ENCODE measurements at regions not wholly inside any gene's neighbourhood (a gene's known extent, or its start where the extent isn't known, plus 50 kb on each side); places are given as distances from the start of the nearest gene placed in this dataset.

DNA sequence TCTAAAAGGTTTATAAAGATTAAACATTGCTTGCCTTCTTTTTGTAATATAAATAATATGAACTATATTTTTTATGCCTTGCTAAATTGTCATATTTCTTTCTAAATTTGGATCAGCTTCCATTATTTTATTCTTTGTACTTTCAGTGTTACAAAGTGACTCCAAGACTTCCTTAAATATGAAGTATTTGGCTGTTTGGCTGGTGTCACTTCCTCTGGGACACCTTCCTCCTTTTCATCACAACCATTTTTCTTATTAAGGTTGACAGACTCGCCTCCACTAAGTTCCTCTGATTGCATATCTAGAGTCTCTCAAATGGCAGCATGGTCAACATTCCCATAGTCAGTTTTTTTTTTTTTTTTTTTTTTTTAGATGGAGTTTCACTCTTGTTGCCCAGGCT is 73.8 kb upstream of the SLC1A1 start (continued):
- TF ChIP-seq, protein P1, sequence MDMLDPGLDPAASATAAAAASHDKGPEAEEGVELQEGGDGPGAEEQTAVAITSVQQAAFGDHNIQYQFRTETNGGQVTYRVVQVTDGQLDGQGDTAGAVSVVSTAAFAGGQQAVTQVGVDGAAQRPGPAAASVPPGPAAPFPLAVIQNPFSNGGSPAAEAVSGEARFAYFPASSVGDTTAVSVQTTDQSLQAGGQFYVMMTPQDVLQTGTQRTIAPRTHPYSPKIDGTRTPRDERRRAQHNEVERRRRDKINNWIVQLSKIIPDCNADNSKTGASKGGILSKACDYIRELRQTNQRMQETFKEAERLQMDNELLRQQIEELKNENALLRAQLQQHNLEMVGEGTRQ (IDR thresholded peaks at IDR 0.05; ENCODE audit: borderline replicate concordance, low read depth, low read length), result no peak
- no peak for TF ChIP-seq TAF1 (IDR thresholded peaks at IDR 0.05; ENCODE audit: borderline replicate concordance, low read depth, low read length)
- TF ChIP-seq TEAD4 (IDR thresholded peaks at IDR 0.05; ENCODE audit: borderline replicate concordance, insufficient read depth), result no peak

DNA sequence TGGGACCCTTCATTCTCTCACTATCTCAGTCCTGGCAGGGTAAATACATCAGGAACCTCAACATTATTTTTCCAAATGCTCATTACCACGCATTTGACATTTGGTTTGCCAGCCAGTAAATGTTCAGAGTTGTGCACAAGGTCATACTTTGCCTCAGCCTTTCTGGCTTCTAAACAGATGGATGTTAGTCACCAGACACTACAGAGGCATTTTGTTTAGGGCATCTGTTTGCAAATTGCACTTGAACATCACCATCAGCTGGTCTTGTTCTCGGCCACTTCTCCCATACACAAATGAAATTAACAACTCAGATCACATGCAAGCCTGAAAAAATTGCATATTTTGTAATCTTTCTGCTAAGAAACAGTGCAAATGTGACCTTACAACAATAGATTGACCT is 75.0 kb upstream of the SLC1A1 start:
- WGBS (ENCODE audit: low lambda C conversion rate), result 2% methylated on average over 2 of the region's 2 CpGs
- H3K9me2 ChIP-seq, result no peaks in the 10 kb centered on the region
- no peaks in the 10 kb centered on the region; a peak in 2 of 4 replicates for H3K4me1 ChIP-seq (ENCODE audit: control insufficient read depth in 1 of 2, insufficient read depth in 2 of 2, low read depth in 1 of 2, low read length in 1 of 2)
- H3K9me3 ChIP-seq, result no peaks in the 10 kb centered on the region
- H3F3A ChIP-seq (replicated peaks; ENCODE audit: insufficient read depth), result no peaks in the 10 kb centered on the region
- no peak overlapping the region for H3K27ac ChIP-seq (ENCODE audit: low read depth in 2 of 2, low read length in 1 of 2)
- no peak overlapping the region for H3K9ac ChIP-seq
- no peaks in the 10 kb centered on the region for H4K20me1 ChIP-seq (ENCODE audit: insufficient read depth)
- no peak overlapping the region for H3K4me2 ChIP-seq
- H3K79me2 ChIP-seq (ENCODE audit: insufficient read depth), result no peaks in the 10 kb centered on the region
- ChIA-PET CTCF (no interaction called here), POLR2A (no interaction called here)
- no peak overlapping the region for H3K4me3 ChIP-seq (ENCODE audit: low read depth in 2 of 2, low read length in 1 of 2)
- no peak overlapping the region for H2AFZ ChIP-seq (ENCODE audit: low read depth)
- no peaks in the 10 kb centered on the region for H3K27me3 ChIP-seq (ENCODE audit: insufficient read depth)
- TF ChIP-seq EP300 (IDR thresholded peaks at IDR 0.05; ENCODE audit: borderline replicate concordance in 1 of 2, low read depth in 1 of 2, low read length in 1 of 2), result no peak
- TF ChIP-seq, protein P1 (IDR thresholded peaks at IDR 0.05; ENCODE audit: borderline replicate concordance, low read depth, low read length), result no peak
- no peak for TF ChIP-seq RCOR1 (IDR thresholded peaks at IDR 0.05; ENCODE audit: low read length)
- no peak for TF ChIP-seq FOXM1 (IDR thresholded peaks at IDR 0.05; ENCODE audit: low read depth)
- no peak for TF ChIP-seq GATA2 (CRISPR knock-in tag; IDR thresholded peaks at IDR 0.05)
- TF ChIP-seq RXRA (IDR thresholded peaks at IDR 0.05; ENCODE audit: borderline replicate concordance, low read depth), result no peak
- TF ChIP-seq NRF1 (IDR thresholded peaks at IDR 0.05; ENCODE audit: low read depth, low read length), result no peak
- TF ChIP-seq GABPA (IDR thresholded peaks at IDR 0.05; ENCODE audit: low read depth), result no peak
- TF ChIP-seq MEF2A (IDR thresholded peaks at IDR 0.05; ENCODE audit: borderline replicate concordance, low read depth), result no peak
- TF ChIP-seq TCF12 (IDR thresholded peaks at IDR 0.05), result no peak
- TF ChIP-seq, protein P2, sequence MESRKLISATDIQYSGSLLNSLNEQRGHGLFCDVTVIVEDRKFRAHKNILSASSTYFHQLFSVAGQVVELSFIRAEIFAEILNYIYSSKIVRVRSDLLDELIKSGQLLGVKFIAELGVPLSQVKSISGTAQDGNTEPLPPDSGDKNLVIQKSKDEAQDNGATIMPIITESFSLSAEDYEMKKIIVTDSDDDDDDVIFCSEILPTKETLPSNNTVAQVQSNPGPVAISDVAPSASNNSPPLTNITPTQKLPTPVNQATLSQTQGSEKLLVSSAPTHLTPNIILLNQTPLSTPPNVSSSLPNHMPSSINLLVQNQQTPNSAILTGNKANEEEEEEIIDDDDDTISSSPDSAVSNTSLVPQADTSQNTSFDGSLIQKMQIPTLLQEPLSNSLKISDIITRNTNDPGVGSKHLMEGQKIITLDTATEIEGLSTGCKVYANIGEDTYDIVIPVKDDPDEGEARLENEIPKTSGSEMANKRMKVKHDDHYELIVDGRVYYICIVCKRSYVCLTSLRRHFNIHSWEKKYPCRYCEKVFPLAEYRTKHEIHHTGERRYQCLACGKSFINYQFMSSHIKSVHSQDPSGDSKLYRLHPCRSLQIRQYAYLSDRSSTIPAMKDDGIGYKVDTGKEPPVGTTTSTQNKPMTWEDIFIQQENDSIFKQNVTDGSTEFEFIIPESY (IDR thresholded peaks at IDR 0.05; ENCODE audit: borderline replicate concordance, low read depth), result no peak
- no peak for TF ChIP-seq FOSL2 (IDR thresholded peaks at IDR 0.05; ENCODE audit: borderline replicate concordance, low read depth)
- no peak for TF ChIP-seq TEAD4 (IDR thresholded peaks at IDR 0.05; ENCODE audit: borderline replicate concordance, insufficient read depth)
- TF ChIP-seq, protein P3, sequence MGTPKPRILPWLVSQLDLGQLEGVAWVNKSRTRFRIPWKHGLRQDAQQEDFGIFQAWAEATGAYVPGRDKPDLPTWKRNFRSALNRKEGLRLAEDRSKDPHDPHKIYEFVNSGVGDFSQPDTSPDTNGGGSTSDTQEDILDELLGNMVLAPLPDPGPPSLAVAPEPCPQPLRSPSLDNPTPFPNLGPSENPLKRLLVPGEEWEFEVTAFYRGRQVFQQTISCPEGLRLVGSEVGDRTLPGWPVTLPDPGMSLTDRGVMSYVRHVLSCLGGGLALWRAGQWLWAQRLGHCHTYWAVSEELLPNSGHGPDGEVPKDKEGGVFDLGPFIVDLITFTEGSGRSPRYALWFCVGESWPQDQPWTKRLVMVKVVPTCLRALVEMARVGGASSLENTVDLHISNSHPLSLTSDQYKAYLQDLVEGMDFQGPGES (IDR thresholded peaks at IDR 0.05; ENCODE audit: low read depth, low read length), result no peak
- no peak for TF ChIP-seq RAD21 (IDR thresholded peaks at IDR 0.05; ENCODE audit: low read length)
- DNase-seq, result no peak
- H3K36me3 ChIP-seq (replicated peaks in 1 of 2; ENCODE audit: control insufficient read depth in 1 of 2, insufficient read depth in 2 of 2, low read length in 1 of 2), result no peaks in the 10 kb centered on the region
